Adipocyte (in vitro differentiated cells): ENCODE measurements at regions not wholly inside any gene's neighbourhood (a gene's known extent, or its start where the extent isn't known, plus 50 kb on each side); places are given as distances from the start of the nearest gene placed in this dataset.

Source experiments
- DNase-seq: peaks from one replicate; pipeline ENCODE4 v3.0.0-alpha.2; 2015; ENCODE audit warnings: low read depth
- H3K27me3 ChIP-seq: replicated peaks from 2 replicates; pipeline ENCODE4 v1.7.0; 2013; ENCODE audit warnings: mild to moderate bottlenecking, low read length, moderate library complexity; ENCODE audit not compliant: control insufficient read depth, insufficient read depth
- H3K36me3 ChIP-seq: 2 replicates; pipeline ENCODE4 v1.7.0; 2013; ENCODE audit warnings: low read length, mild to moderate bottlenecking, moderate library complexity; ENCODE audit not compliant: control insufficient read depth, insufficient read depth, severe bottlenecking
- H3K4me1 ChIP-seq: 2 replicates; pipeline ENCODE4 v1.7.0; 2013; ENCODE audit warnings: mild to moderate bottlenecking, low read length, moderate library complexity; ENCODE audit not compliant: control insufficient read depth, insufficient read depth
- H3K4me3 ChIP-seq: 2 replicates; pipeline ENCODE4 v1.7.0; 2013; ENCODE audit warnings: mild to moderate bottlenecking, low read length, moderate library complexity
- H3K9ac ChIP-seq: 2 replicates; pipeline ENCODE4 v1.7.0; 2013; ENCODE audit warnings: mild to moderate bottlenecking, low read length, moderate library complexity
- H3K9me3 ChIP-seq: 2 replicates; pipeline ENCODE4 v1.7.0; 2013; ENCODE audit warnings: mild to moderate bottlenecking, low read length, moderate library complexity; ENCODE audit not compliant: control insufficient read depth

- no peaks in the 10 kb centered on the region for H3K36me3 ChIP-seq
- peaks cover 11% of the 10 kb centered on the region for H3K4me1 ChIP-seq
- H3K9me3 ChIP-seq = no peaks in the 10 kb centered on the region
- no peak overlapping the region for H3K4me3 ChIP-seq
- no peak for DNase-seq
- no peaks in the 10 kb centered on the region for H3K27me3 ChIP-seq
- H3K9ac ChIP-seq = no peak overlapping the region
Observed at GRCh38 chr3:148226246-148226645, 471.5 kb upstream of the AGTR1 start.

GRCh38 chr3:148227534-148227933 lies 470.2 kb upstream of the AGTR1 start:
- peak; percentile 34 for DNase-seq
- Histone ChIP-seq H3K27me3 (no peaks in the 10 kb centered on the region), H3K9me3 (no peaks in the 10 kb centered on the region), H3K4me1 (peaks cover 11% of the 10 kb centered on the region), H3K4me3 (no peak overlapping the region), H3K36me3 (no peaks in the 10 kb centered on the region), H3K9ac (no peak overlapping the region)

GRCh38 chr3:148229107-148229506 lies 468.6 kb upstream of the AGTR1 start:
- Histone ChIP-seq H3K36me3 (no peaks in the 10 kb centered on the region), H3K4me3 (no peak overlapping the region), H3K4me1 (peaks cover 6% of the 10 kb centered on the region), H3K9me3 (no peaks in the 10 kb centered on the region), H3K27me3 (no peaks in the 10 kb centered on the region), H3K9ac (no peak overlapping the region)
- no peak for DNase-seq

- no peaks in the 10 kb centered on the region for H3K27me3 ChIP-seq
- H3K9me3 ChIP-seq = no peaks in the 10 kb centered on the region
- no peak for DNase-seq
- no peak overlapping the region for H3K9ac ChIP-seq
- no peaks in the 10 kb centered on the region for H3K4me1 ChIP-seq
- no peak overlapping the region for H3K4me3 ChIP-seq
- H3K36me3 ChIP-seq = no peaks in the 10 kb centered on the region
Observed at GRCh38 chr3:148230473-148230872, 467.2 kb upstream of the AGTR1 start.

GRCh38 chr3:148232389-148232788 lies 465.3 kb upstream of the AGTR1 start:
- no peak overlapping the region for H3K4me3 ChIP-seq
- H3K4me1 ChIP-seq = no peaks in the 10 kb centered on the region
- no peaks in the 10 kb centered on the region for H3K27me3 ChIP-seq
- DNase-seq = peak; percentile 52
- no peaks in the 10 kb centered on the region for H3K9me3 ChIP-seq
- no peaks in the 10 kb centered on the region for H3K36me3 ChIP-seq
- H3K9ac ChIP-seq = no peak overlapping the region

- H3K9ac ChIP-seq = no peak overlapping the region
Observed at GRCh38 chr3:148233403-148233802, 464.3 kb upstream of the AGTR1 start.

GRCh38 chr3:148234536-148234935 lies 463.2 kb upstream of the AGTR1 start:
- H3K9ac ChIP-seq = no peak overlapping the region
- no peak overlapping the region for H3K4me3 ChIP-seq
- H3K4me1 ChIP-seq = peaks cover 4% of the 10 kb centered on the region
- no peaks in the 10 kb centered on the region for H3K9me3 ChIP-seq
- no peaks in the 10 kb centered on the region for H3K36me3 ChIP-seq
- H3K27me3 ChIP-seq = no peaks in the 10 kb centered on the region
- DNase-seq = no peak

More at GRCh38 chr3:148233403-148233802, 464.3 kb upstream of the AGTR1 start:
- H3K4me3 ChIP-seq = no peak overlapping the region
- no peaks in the 10 kb centered on the region for H3K9me3 ChIP-seq
- DNase-seq = no peak
- no peaks in the 10 kb centered on the region for H3K27me3 ChIP-seq
- H3K4me1 ChIP-seq = peaks cover 1% of the 10 kb centered on the region
- H3K36me3 ChIP-seq = no peaks in the 10 kb centered on the region

GRCh38 chr3:148235566-148235965 lies 462.1 kb upstream of the AGTR1 start:
- H3K27me3 ChIP-seq = no peaks in the 10 kb centered on the region
- DNase-seq = no peak
- H3K9ac ChIP-seq = no peak overlapping the region

GRCh38 chr3:148238421-148238821 lies 459.3 kb upstream of the AGTR1 start:
- DNase-seq = peak; percentile 58
- no peaks in the 10 kb centered on the region for H3K9me3 ChIP-seq
- H3K36me3 ChIP-seq = no peaks in the 10 kb centered on the region
- H3K4me1 ChIP-seq = peaks cover 4% of the 10 kb centered on the region
- H3K9ac ChIP-seq = no peak overlapping the region
- H3K27me3 ChIP-seq = no peaks in the 10 kb centered on the region
- H3K4me3 ChIP-seq = no peak overlapping the region

More at GRCh38 chr3:148235566-148235965, 462.1 kb upstream of the AGTR1 start:
- Histone ChIP-seq H3K4me1 (peaks cover 4% of the 10 kb centered on the region), H3K9me3 (no peaks in the 10 kb centered on the region), H3K4me3 (no peak overlapping the region), H3K36me3 (no peaks in the 10 kb centered on the region)

GRCh38 chr3:148240351-148240750 lies 457.4 kb upstream of the AGTR1 start:
- no peaks in the 10 kb centered on the region for H3K36me3 ChIP-seq
- no peaks in the 10 kb centered on the region for H3K27me3 ChIP-seq
- H3K4me1 ChIP-seq = peaks cover 7% of the 10 kb centered on the region
- no peaks in the 10 kb centered on the region for H3K9me3 ChIP-seq
- DNase-seq = no peak
- no peak overlapping the region for H3K9ac ChIP-seq
- H3K4me3 ChIP-seq = no peak overlapping the region

GRCh38 chr3:148243609-148244008 lies 454.1 kb upstream of the AGTR1 start:
- Histone ChIP-seq H3K4me1 (peaks cover 9% of the 10 kb centered on the region), H3K36me3 (no peaks in the 10 kb centered on the region), H3K9ac (no peak overlapping the region), H3K27me3 (no peaks in the 10 kb centered on the region), H3K4me3 (no peak overlapping the region), H3K9me3 (no peaks in the 10 kb centered on the region)
- DNase-seq = no peak

- no peaks in the 10 kb centered on the region for H3K27me3 ChIP-seq
- H3K9me3 ChIP-seq = no peaks in the 10 kb centered on the region
- H3K36me3 ChIP-seq = no peaks in the 10 kb centered on the region
- peak; percentile 14 for DNase-seq
- no peak overlapping the region for H3K9ac ChIP-seq
- H3K4me1 ChIP-seq = peaks cover 9% of the 10 kb centered on the region
- no peak overlapping the region for H3K4me3 ChIP-seq
Observed at GRCh38 chr3:148246291-148246923, 451.3 kb upstream of the AGTR1 start.
